Left ventricle myocardium superior (tissue), 1 donor: ENCODE measurements at regions not wholly inside any gene's neighbourhood (a gene's known extent, or its start where the extent isn't known, plus 50 kb on each side); places are given as distances from the start of the nearest gene placed in this dataset.

Experiments
- ATAC-seq: fragments of 200-7000 bp; cut with Tn5 transposase; one replicate; pipeline ENCODE4 v1.9.1; 2020; ENCODE audit warnings: mild to moderate bottlenecking, moderate library complexity
- DNase-seq: peaks from one replicate; pipeline ENCODE4 v3.0.0-alpha.2; 2020
- intact Hi-C: fragments of 100-400 bp; cut with micrococcal nuclease; formaldehyde crosslinking; loops from one replicate; pipeline ENCODE4 v1.11.0; 2022
- donor health status: DM: no; HTN: yes; CAD: no; lungs with severe emphysema.

DNA sequence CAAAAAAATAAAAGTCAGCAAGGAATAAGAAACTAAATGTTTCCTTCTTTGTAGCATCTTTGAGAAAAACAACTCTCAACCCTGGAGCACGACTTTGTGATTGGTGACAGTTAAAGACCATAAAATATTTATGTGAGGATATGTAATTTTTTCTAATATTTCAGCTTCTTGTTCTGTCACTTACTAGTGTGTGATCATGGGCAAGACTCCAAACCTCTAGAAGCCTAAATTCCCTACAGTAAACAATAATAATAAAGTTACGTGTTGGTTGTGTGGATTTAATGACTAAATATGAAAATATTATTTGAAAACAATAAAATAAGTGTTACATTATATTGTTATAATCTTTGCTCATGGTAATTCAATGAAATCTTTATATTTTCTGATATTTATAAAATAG, 735.6 kb upstream of the MARCKS start:
- ATAC-seq (no peak), DNase-seq (no peak)
- intact Hi-C loops: no loop called here

DNA sequence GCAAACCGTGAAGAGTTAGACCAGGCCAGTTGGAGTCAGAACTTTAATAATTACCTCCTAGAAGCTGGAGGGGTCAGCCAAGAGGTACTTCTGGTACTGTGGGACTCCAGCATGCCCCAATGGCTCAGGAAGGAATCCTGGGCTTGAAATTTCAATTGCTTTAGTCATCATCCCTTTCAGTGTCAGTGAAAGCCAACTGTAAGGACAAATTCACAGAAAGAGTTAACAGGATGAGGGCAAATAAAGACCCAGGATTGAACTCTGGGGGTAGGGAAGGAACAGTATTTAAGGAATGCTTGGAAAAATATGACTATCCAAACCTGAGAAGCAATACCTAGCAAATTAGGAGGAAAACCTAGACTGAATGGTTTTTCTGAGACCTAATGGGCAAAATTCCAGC, 735.1 kb upstream of the MARCKS start:
- DNase-seq (no peak), ATAC-seq (peak; percentile 66)
- intact Hi-C loops: no loop called here

DNA sequence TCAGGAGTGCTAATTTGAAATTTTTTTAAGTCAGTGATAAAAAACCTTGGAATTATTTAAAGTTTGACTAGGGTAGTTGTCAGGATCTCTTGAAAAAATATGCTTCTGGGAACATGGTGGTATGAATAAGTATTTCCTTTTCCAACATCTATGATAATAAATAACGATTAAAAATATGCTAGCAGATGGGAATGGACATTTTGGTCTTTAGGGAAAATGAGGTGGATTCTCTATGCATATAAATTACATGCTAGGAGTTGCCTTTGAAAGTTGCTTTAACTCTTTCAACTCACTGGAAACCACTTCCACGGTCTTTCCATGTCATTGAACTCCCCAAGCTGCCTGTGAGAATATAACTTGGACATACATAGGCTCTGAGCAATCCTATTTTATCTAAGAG, 731.5 kb upstream of the MARCKS start:
- DNase-seq: no peak
- intact Hi-C loops: no loop called here
- no peak for ATAC-seq

DNA sequence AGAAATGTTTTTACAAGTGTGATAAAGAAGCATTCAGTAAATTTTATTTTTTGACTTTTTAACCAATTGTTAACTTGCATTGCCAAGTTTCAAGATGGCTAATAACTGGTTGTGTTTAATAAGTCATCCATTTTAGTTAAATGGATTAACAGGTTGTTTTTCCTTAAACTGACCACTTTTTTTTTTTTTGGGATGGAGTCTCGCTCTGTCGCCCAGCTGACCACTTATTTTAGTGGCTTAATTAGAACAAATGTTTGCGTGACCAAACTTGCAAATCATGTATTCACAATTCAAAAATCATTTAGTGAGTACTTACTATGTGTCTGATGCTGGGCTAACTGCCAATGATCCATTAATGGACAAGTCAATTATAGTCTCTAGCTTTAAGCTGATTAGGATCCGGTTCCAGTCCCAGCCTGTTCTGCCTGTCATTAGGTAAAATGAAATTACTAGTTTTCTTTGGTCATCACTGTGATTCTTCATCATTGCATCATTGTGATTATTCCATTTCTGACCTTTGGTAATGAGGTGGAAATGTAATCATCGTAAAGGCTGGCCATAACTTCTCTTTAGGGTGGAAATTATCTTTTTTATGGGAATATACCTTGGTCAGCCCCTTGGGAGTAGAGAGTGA, 729.2 kb upstream of the MARCKS start:
- no peak for ATAC-seq
- intact Hi-C loops: no loop called here
- DNase-seq: no peak

DNA sequence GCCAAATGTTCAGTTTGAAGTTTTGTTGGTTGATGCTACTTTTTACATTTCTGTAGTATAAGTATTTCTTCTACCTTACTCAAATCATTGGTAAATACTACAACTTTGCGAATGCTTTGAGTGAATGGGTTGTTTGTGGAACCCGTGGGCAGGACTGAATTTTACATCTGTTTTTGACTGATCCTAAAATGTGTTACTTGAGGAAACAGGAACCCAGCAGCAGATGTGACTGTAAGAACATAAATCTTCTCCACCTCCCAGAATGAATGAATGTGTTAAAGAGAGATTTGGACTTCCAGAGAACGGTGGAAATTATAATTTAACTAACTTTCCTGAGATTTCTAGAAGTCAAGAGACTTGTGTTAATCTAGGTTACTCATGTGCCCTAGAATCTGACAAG, 728.5 kb upstream of the MARCKS start:
- intact Hi-C loops: no loop called here
- DNase-seq: no peak
- no peak for ATAC-seq

DNA sequence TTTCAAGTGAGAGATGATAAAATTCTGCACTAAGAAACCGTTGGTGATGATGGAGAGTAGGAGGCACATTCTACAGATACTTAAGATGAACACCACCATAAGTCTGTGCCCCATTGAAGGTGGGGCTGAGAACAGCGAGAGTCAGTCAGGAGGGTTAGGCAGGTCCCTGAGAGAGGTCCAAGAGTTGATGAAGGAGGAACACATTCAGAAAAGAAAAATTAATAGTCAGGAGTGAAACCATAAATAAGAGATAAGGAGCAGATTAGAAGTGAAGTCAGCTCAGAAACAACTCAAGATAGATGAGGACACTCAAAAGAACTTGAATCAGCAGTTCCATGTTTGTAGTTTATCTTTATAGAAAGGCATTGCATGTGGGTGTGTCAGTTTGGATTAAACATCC, 727.2 kb upstream of the MARCKS start:
- intact Hi-C loops: no loop called here
- no peak for DNase-seq

DNA sequence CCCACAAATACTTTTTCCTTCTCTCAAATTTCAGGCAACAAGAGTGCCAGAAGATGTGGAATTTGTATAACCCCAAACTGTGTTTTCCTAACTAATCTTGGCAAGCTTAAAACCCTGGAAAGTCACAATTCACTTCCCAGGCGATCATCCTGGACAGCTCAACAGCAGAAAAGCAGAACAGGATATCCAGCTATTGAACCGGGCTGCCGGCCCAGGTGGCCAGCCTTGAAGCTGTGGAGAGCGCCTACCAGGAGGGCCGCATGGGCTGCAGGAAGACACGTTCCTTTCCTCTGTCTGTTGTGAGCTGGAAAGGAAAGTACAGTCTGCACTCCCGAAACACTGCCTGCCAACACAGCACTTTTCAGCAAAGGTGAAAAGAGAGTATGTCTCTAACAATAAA, 719.7 kb upstream of the MARCKS start:
- intact Hi-C loops: no loop called here
- ATAC-seq (peak; percentile 66), DNase-seq (peak; percentile 54)

More for the DNA sequence above, 727.2 kb upstream of the MARCKS start:
- ATAC-seq: no peak

DNA sequence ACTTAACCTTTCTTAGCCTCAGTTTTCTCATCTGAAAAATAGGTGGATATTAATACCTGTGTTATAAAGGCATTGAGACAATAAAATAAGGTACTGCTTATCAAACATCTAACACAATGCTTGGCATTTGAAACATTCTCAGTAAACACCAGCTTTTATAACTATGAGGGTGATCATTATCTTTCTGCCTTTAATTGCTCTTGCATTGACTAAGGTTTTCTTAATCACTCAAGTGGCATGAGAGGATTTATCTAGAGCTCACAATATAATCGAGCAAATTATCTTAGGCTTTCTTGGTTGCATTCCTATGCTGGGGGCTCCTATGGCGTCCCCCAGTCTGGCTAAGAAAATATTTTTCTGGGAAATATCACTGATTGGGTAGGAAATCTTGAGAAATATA, 716.4 kb upstream of the MARCKS start:
- intact Hi-C loops: no loop called here
- DNase-seq (no peak), ATAC-seq (no peak)

DNA sequence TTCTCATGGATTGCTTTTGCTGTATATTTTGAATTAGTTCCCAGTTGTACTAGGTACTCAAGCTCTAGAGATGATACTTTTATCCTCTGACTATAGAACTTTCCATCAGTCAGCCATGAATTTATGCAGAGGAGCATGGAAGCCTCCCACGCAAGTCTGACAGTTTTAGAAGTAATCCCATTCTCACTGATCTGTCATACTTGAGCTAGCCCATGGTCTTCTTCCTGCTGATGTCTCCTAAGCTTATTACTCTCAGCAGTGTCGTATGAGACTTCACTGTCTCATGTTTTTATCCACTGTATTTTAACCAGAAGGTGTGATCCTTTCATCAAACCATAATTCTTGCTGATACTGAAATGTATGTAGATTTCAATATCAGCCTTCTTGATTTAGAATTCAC, 715.2 kb upstream of the MARCKS start:
- intact Hi-C loops: no loop called here
- ATAC-seq: no peak
- no peak for DNase-seq

DNA sequence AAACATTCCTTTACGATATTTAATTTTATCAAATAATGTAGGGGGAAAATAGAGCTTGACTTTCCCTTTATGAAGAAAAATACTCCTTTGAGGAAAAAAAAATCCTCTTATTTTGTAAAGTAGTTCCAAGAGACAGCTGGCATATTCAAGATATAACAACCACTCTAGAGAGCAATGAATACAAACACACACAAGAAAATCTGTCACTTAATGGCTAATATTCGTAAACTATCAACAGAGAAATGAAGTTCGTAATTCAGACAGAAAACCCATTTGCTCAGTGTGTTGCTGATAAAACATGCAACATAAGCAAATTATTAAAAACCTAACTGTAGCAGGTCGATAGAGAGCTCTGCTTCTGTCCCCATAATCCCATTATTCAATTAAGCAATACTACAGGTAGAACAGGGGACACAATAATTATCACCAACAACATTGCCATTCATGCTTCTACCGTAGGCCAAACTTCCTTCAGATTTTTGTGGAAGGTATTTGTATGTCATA, 714.4 kb upstream of the MARCKS start:
- DNase-seq (no peak), ATAC-seq (no peak)
- intact Hi-C loops: no loop called here

DNA sequence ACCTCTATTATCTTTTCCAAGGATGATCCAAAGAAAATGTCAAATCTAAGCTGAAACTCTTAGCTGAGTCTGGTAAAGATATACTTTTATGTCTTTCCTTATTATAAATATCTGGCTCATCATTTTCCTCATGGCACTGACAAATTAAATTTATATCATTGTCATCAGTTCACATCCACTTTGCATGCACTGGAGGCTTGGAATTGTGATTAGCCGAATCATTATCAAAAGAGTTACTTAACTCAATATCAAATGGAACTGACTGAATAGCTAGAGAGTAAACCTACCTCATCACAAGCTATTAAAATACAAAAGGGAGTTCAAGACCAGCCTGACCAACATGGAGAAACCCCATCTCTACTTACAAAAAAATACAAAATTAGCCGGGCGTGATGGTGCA, 713.9 kb upstream of the MARCKS start:
- intact Hi-C loops: no loop called here
- DNase-seq (no peak), ATAC-seq (no peak)

DNA sequence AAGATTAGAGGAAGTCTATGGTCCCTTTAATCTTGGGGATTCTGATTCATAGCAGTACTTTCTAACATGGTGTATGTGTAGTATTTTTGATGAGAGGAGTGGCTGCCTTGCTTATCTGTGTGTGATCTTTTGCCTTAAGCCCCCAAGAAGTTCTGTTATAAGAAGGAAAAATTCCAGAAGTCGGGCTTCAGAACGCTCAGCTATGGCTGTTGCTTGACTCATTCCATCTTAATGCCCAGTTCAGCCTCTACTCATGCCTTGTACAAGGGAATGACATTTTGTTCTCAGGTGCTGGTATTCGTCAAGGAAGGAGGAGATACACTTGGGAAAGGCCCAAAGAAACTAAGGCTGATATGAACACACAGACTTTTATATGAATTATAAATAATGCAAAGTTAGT, 713.0 kb upstream of the MARCKS start:
- intact Hi-C loops: no loop called here
- ATAC-seq (no peak), DNase-seq (no peak)

DNA sequence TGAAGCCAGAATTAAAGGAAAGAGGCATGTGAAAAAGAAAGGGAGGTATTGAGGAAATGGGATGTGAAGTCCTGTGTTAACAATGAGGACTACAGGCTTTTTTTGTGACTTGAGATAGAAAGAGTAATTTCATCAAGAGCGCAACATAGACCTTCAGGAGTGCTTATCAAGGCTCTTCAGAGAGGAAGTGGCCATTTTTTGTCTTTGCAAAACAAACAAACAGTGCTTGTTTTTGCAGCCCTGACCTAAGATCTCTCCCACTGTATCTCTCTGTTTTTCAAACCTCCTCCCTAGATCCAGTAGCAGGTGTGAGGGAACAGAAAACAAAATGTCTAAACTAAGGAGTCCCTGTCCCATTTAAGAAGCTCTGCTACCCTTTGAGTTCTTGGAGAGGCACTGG, 710.3 kb upstream of the MARCKS start:
- intact Hi-C loops: no loop called here
- ATAC-seq: no peak
- DNase-seq: no peak

DNA sequence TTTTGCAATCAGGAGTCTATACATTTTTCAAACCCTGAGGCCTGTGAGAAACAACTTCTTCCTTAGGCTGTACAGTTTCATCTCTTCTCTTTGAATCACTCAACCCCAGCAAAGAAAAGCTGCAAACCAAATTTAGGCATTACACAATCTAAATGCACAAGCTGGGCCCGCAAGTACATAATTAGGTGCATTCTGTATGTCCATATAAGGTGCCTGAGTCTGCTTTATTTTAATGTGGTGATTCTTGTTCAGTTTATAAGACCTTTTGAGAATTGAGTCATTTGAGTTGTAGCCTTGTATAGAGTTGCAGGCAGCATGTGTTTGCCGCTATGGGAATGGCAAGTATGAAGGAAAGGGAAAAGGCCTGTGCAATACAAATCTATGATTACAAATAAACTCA, 709.6 kb upstream of the MARCKS start:
- intact Hi-C loops: no loop called here
- ATAC-seq (no peak), DNase-seq (no peak)

DNA sequence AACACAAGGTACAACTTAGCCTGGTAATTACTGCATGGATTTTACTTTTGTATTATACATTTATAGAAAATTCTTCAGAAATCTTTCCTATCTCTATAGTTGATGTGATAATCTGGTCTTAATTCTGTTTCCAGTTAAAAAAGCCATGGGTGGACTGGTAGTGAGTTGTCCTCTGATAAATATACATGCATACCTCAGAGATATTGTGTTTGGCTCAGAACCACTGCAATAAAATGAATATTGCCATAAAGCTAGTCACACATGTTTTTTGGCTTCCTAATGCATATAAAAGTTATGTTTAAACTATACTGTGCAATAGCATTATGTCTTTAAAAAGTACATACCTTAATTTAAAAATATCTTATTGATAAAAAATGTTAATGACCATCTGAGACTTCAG, 708.6 kb upstream of the MARCKS start:
- ATAC-seq: no peak
- no peak for DNase-seq
- intact Hi-C loops: no loop called here

DNA sequence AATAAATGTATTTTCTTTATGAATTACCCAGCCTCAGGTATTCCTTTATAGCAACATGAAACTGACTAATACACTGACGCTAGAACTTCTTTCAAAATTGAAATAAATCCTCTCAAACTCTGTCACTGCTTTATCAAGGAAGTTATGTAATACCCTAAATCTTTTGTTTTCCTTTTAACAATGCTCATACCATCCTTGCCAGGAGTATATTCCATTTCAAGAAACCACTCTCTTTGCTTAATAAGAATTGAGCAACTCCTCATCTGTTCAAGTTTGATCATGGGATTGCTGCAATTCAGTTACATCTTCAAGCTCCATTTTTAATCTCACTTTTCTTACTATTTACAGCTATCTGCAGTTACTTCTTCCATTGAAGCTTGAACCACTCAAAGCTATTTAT, 707.6 kb upstream of the MARCKS start:
- DNase-seq (no peak), ATAC-seq (no peak)
- intact Hi-C loops: no loop called here

DNA sequence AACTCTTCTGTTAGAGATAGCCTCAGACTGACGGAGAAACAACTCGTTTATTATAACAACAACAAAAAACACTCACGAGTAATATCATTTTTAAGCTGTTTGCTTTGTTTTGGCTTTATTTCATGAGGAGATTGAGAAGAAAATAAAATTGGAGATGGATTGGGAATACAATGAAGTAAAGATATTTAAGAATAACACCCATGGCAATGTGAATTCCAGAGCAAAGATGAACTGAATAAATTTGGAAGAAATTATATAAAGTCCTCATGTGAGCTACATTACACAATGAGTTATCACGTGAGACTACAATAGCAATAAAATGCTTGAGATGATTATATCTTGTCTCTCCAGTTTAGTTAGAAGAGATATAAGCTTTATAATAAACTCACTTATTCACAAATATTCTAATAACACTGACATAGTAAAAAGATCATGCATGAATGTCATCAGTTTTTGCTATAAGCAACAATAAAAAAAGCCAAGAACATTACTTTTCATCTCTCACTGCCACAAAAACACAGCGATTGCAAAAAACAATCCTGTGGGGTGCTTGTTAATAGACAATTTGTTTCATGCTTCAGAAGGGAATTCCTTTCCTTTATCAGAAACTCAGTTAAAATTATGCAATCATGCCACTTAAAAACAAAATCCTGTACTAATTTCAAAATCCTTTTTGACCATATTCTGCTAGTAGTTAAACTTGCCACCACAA, 696.7 kb upstream of the MARCKS start:
- ATAC-seq (no peak), DNase-seq (no peak)
- intact Hi-C loops: no loop called here

DNA sequence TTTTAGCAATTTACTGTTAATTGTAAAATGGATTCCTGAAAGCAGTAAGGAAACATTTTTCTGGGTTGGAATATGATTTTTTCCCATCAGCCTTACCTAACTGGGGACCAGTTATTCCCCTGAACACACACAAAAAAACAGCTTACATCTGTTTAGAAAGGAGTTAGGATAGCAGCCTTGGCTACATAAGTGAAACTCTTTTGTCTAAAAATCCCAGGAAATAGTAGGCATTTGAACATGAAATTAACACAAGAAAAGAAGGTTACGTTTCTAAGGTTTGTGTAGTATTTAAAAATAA, 696.2 kb upstream of the MARCKS start:
- intact Hi-C loops: no loop called here
- ATAC-seq: no peak
- DNase-seq: no peak

DNA sequence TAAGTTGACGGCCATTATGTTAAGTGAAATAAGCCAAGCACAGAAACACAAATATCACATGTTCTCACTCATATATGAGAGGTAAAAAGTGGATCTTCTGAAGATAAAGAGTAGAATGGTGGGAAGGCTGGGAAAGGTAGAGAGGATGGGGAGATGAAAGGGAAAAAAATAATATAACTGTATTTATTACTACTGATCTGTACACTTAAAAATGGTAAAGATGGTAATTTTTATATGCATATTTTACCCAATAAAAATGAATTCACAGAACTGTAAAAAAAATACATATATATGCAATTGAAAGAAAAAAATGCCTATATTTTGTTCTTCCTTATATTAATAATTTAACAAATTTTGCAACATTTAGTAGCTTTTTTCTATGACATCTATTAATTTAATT, 694.4 kb upstream of the MARCKS start:
- DNase-seq: no peak
- intact Hi-C loops: no loop called here
- ATAC-seq: no peak

DNA sequence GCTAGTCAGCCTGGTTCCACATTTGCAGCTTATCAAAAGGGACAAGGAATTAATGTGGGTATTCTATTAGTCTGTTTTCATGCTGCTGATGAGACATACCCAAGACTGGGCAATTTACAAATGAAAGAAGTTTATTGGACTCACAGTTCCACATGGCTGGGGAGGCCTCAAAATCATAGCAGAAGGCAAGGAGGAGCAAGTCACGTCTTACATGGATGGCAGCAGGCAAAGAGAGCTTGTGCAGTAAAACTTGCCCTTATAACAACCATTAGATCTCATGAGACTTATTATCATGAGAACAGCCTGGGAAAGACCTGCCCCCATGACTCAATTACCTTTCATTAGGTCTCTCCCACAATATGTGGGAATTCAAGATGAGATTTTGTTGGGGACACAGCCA, 689.1 kb upstream of the MARCKS start:
- DNase-seq: no peak

DNA sequence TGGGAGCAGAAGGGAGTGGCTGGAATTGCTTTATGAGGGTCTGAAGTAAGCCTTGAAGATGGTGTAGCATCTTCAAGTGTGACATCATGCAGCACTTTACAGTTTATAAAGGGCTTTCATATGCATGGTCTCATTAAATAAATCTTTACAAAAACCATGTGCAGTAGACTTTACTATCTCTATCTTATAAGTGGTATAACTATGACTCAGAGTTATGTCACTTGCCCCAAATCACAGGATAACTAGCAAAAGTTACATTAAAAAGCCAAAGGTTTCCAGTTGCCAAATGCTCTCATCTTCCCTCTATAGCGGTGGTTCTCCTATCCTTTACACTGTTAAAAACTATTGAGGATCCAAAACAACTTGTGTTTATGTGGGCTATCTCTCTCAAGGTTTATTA, 687.7 kb upstream of the MARCKS start:
- no peak for ATAC-seq
- intact Hi-C loops: no loop called here
- no peak for DNase-seq

More for the DNA sequence above, 689.1 kb upstream of the MARCKS start:
- ATAC-seq: no peak
- intact Hi-C loops: no loop called here
